HG03135 (cell line): ENCODE measurements at regions not wholly inside any gene's neighbourhood (a gene's known extent, or its start where the extent isn't known, plus 50 kb on each side); places are given as distances from the start of the nearest gene placed in this dataset.
A peak's percentile ranks its signal among the peaks of the same experiment; 100 is the strongest.

ENCODE experiments used
- ATAC-seq: cut with Tn5 transposase; IDR thresholded peaks from one replicate; pipeline ENCODE4 v1.9.1; 2021; ENCODE audit warnings: mild to moderate bottlenecking, moderate library complexity; ENCODE audit not compliant: unreplicated experiment

GRCh38 chr1:212189352-212189738 lies 95.9 kb upstream of the PPP2R5A start:
- ATAC-seq = no peak

GRCh38 chr1:212190169-212190568 lies 95.0 kb upstream of the PPP2R5A start:
- ATAC-seq = no peak

- no peak for ATAC-seq
These were observed 92.8 kb upstream of the PPP2R5A start for GRCh38 chr1:212192261-212192998.

GRCh38 chr1:212196355-212196754 lies 88.9 kb upstream of the PPP2R5A start:
- ATAC-seq = no peak

- no peak for ATAC-seq
These were observed 83.7 kb upstream of the PPP2R5A start for GRCh38 chr1:212201461-212201860.

DNA sequence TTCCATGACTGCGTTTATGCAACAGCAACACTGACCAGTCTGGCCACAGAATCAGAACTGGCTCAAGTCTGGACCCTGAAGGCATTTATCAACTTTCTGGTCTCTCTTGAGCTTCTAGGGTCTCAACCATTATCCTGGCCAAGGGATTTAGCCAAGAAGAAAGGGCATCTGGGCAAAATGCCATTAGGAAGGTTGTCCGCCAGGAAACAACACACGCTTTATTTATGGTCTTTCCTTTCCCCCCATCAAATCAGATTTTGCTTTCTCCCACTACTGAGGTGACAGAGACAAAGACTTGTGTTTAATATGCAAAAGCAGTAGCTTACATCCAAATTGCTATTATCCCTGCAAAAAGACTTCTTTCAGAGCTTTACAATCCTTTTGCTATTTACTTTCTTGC lies 81.6 kb upstream of the PPP2R5A start:
- ATAC-seq = no peak

GRCh38 chr1:212205006-212205405 lies 80.2 kb upstream of the PPP2R5A start:
- no peak for ATAC-seq

GRCh38 chr1:212205843-212206242 lies 79.4 kb upstream of the PPP2R5A start:
- no peak for ATAC-seq

- ATAC-seq = no peak
These were observed 78.1 kb upstream of the PPP2R5A start for GRCh38 chr1:212207118-212207517.

DNA sequence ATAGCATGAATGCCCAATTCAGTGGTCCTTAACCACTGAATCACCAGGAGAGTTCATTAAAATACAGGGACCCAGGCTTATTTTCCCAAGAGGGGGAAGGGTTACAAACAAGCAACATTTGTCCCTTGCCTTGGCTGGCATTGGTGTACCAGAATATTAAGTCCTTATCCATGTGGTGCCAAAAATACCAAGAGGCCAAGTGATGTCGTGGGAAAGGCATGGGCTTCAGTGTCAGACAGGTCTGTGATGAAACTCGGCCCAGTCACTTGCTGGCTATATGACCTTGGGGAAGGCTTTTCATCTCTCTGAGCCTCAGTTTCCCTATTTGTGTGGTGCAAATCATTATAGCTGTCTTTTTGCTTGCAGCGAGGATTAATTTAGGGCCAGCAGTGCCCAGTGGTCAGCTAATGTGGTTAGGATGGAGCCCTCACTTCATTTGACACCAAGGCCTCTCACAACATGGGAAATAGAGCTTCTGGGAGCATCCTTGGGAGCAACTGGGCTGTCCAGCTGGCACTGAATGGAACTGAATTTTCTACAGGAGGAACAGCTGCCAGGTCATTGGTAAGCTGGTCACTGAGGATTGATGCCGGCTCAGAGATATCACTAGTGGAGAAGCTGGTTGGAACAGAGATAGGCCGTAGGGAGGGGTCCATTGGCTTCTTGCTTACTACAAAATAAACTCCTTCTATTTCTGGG lies 77.2 kb upstream of the PPP2R5A start:
- ATAC-seq = no peak

- ATAC-seq = no peak
These were observed 76.1 kb upstream of the PPP2R5A start for GRCh38 chr1:212208978-212209644.

- ATAC-seq = no peak
These were observed 73.8 kb upstream of the PPP2R5A start for GRCh38 chr1:212211371-212211770.

GRCh38 chr1:212212343-212212742 lies 72.9 kb upstream of the PPP2R5A start:
- no peak for ATAC-seq

DNA sequence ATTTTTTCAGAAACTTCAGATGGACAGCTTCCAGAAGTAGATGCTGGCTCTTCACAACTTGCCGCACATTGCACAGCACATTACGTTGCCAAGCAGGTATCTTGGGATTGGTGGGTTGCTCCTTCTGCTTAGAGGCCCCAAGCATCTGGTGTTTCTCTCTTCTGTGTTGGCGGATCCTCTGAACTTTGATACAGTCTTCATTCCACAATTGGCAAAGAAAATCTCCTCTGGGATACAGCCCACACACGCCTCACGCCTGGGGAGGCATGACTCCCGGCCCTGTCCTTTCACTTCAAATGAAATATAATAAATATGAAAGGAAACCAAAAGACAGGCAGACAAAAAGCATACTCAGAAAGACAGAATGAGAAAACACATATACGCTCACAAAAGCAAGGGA lies 72.3 kb upstream of the PPP2R5A start:
- ATAC-seq = no peak

- ATAC-seq = no peak
These were observed 71.4 kb upstream of the PPP2R5A start for GRCh38 chr1:212213784-212214183.

GRCh38 chr1:212214325-212214724 lies 70.9 kb upstream of the PPP2R5A start:
- no peak for ATAC-seq

GRCh38 chr1:212215910-212216309 lies 69.3 kb upstream of the PPP2R5A start:
- no peak for ATAC-seq

GRCh38 chr1:212217633-212218032 lies 67.6 kb upstream of the PPP2R5A start:
- no peak for ATAC-seq

GRCh38 chr1:212218065-212218464 lies 67.1 kb upstream of the PPP2R5A start:
- ATAC-seq = no peak

GRCh38 chr1:212218911-212219310 lies 66.3 kb upstream of the PPP2R5A start:
- peak; percentile 95 for ATAC-seq

- no peak for ATAC-seq
These were observed 65.3 kb upstream of the PPP2R5A start for GRCh38 chr1:212219679-212220463.
